NCI-H1048 (cell line): ENCODE measurements at regions not wholly inside any gene's neighbourhood (a gene's known extent, or its start where the extent isn't known, plus 50 kb on each side); places are given as distances from the start of the nearest gene placed in this dataset.

Experiments used
- DNase-seq: peaks from one replicate; lab custom pipeline; 2025; lab: John Stamatoyannopoulos, UW

GRCh38 chr13:59533561-59534555 is 629.9 kb downstream of the DIAPH3 start:
- no peak for DNase-seq

- no peak for DNase-seq
These were observed 628.9 kb downstream of the DIAPH3 start for GRCh38 chr13:59534806-59535205.

DNA sequence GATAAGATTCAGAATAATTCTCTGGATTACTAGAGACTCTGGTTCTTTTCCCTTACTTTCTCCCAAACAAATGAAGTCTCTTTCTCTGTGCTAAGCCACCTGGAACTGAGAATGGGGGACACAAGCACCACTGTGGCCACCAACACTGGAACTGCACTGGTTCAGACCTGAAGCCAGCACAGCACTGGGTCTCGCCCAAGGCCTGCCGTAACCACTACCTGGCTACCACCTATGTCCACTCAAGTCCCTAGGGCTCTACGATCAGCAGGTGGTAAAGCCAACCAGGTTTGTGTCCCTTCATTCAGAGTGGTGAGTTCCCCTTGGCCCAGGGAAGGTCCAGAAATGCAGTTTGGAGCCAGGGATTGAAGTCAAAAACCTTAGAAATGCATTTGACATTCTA is 626.2 kb downstream of the DIAPH3 start:
- no peak for DNase-seq

GRCh38 chr13:59538512-59538911 is 625.2 kb downstream of the DIAPH3 start:
- no peak for DNase-seq

- no peak for DNase-seq
These were observed 621.4 kb downstream of the DIAPH3 start for GRCh38 chr13:59542303-59542702.

- DNase-seq = no peak
These were observed 620.3 kb downstream of the DIAPH3 start for GRCh38 chr13:59543418-59543817.

- no peak for DNase-seq
These were observed 618.7 kb downstream of the DIAPH3 start for GRCh38 chr13:59545007-59545406.

DNA sequence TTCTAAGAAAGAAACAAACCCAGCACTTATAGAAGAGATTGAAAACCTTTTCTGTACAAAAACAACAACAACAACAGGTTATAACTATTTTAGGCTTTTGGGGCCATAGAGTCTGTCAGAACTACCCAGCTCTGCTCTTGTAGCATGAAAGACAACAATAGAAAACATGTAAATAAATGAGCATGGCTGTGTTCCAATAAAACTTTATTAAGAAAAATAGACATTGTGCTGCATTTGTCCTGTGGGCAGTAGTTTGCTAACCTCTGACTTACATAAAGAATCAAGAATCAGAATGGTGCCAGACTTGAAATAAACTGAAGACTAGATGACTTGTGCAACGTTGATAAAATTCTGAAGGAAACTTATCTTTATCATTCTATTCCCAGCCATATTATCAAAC is 617.5 kb downstream of the DIAPH3 start:
- no peak for DNase-seq

DNA sequence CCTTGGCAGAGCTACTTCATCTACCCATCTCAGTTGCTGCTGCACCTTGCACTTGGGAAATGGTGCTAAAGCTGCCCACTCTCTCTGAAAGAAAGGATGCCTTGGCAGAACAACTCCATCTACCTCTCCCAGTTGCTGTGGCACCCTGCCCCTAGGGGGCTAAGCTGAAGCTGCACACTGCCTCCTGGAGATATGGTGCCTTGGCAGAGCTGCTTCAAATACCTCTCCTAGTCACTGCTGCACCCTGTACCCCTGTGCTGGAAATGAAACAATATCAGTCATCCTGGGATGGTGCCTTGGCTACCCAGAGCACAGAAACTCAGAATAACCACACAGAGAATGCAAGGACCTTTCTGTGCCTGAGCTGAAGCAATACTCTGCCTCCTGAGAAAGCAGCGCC is 615.8 kb downstream of the DIAPH3 start:
- no peak for DNase-seq

- DNase-seq = no peak
These were observed 600.8 kb downstream of the DIAPH3 start for GRCh38 chr13:59562924-59563323.

- no peak for DNase-seq
These were observed 597.2 kb downstream of the DIAPH3 start for GRCh38 chr13:59566561-59566960.

DNA sequence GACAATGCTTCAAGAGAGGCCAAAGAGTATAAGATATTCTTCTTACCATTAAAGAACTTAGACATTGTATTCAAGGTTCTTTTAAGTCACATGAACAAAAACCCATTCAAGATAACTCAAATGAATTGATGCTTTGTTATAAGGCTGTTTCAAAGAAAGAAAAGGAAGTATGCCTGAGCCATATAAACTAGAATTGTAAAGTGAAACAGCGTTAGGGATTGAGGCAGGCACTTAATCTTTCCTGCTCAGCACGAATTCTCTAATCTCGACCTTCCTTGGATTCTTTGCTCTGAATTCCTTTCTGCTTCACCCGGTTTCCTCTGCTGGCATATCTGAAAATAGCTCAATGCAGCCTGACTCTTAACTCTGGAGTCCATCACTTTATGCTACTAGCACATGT is 595.4 kb downstream of the DIAPH3 start:
- DNase-seq = no peak

GRCh38 chr13:59570204-59570603 is 593.5 kb downstream of the DIAPH3 start:
- DNase-seq = no peak

DNA sequence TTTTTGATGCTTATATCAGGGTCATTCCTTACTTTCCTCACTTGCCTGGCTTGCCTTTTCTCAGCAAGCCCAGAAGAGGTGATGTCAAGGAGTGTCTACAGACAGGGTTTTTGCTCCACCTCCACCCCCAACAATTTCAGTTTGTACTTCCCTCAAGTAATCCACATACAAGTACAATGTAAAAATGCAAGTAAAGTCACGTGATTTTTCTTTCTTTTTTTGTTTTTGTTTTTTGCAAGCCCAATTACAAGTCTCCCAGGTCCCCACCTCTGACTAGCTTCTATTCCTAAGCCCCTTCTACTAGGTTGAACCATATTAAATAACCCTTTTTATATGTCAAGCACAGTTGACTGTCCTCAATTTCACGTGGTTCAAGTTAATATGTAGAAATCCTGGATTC is 579.6 kb downstream of the DIAPH3 start:
- no peak for DNase-seq

- DNase-seq = no peak
These were observed 578.7 kb downstream of the DIAPH3 start for GRCh38 chr13:59584761-59585670.

DNA sequence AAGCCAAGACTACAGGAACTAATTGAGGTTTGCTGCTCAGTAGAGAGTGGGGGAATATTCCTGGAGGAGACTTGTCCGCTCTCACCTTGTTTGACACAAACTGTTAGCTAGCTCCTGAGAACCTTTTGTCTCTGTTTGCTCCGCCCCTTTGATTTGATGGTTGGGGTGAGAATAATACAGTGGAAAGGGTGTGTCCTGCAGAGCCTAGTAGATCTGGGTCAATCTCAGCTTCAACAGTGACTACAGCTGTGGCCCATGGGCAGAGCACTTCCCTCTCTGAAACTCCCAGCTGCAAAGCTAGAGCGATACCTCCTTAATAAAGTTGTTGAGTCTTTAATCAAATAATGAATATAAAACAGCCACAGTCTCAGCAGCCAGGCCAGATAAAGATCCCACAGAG is 576.7 kb downstream of the DIAPH3 start:
- no peak for DNase-seq

DNA sequence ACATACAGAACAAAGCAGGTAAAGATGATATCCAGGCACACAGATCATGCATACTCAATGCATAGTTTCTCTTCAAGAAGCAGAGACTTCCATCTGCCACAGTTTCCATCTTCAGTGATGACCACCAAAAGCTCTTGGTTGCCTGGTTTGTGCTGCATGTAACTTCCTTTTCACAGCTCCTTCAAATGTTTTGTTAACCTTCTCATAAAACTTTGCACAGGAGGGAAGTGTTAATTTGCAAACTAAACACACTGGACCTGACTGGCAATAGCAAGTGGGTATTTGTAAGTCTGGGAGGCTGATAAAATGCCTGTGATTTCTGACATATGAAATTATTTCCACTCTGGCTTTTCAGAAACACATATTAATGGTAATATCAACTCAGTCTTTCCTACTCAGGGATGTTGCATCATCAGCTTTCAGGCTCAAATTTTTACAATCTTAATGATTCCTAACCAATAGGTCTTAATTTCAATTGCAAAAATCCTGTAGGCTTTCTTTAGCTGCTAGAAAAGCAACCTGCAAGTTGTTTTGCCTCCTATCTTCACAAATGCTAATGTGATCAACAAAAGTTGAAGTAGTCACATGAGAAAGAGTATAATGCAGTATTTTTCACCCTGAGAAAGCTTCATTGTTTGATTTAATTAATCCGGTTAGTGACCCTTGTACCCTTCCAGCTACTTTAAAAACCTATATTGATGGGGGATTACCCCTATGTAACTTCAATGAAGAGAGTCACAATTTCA is 575.6 kb downstream of the DIAPH3 start:
- no peak for DNase-seq

DNA sequence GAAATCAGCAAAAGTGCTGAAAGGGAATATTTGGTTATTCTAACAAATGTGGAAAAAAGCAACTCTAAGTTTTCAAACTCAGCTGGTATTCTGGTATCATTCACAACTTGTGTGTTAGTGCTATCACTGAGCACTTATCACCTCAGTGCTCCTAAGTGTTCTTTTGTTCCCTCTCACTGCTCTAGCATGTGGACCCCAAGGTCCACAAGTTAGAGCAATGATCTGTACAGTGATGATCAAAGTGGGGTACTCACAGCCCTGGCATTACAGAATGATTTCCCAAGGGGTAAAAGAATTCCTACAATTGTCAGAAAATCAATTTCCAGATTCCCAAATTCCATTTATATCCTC is 575.0 kb downstream of the DIAPH3 start:
- no peak for DNase-seq

DNA sequence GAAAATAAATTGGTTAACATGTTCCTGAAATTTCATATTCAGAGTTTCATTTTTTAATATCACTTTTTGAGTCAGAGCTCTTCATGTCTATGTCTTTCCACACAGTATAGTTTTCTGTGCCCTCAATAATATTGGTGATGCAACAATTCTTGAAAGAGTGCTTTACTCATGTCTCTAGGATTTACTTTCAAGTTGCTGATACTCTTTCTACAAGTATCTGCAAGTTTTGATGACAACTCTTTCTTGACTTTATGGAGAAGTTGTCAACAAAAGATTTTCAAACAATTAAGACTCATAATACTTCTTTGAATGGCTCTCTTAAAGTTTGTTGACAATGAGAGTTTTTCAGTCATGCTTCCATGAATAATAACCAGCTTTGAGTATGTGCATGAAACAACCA is 561.7 kb downstream of the DIAPH3 start:
- DNase-seq = no peak

GRCh38 chr13:59603646-59604045 is 560.1 kb downstream of the DIAPH3 start:
- DNase-seq = no peak

- no peak for DNase-seq
These were observed 556.6 kb downstream of the DIAPH3 start for GRCh38 chr13:59607172-59607571.

DNA sequence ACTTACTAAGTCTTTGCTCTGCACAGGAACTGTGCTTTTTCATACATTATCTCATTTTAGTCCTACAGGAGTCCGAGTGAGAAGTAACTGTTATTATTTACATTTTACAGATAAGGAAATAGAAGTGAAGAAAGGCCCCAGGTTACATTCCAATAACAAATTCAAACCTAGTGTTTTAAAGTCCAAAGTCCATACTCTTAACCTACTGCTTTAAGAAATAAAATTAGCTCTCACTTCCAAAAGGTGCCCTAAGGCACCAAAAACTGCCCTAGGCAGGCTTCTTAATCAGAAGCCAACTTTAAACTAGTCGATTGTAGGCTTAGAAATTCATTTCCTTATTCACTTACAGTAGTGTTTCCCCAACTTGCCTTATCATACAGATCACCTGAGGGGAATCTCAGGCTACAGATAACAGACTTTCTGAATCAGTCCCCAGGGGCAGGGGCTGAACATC is 555.9 kb downstream of the DIAPH3 start:
- DNase-seq = no peak
